ENCODE measurements at regions not wholly inside any gene's neighbourhood (a gene's known extent, or its start where the extent isn't known, plus 50 kb on each side); places are given as distances from the start of the nearest gene placed in this dataset.

DNA sequence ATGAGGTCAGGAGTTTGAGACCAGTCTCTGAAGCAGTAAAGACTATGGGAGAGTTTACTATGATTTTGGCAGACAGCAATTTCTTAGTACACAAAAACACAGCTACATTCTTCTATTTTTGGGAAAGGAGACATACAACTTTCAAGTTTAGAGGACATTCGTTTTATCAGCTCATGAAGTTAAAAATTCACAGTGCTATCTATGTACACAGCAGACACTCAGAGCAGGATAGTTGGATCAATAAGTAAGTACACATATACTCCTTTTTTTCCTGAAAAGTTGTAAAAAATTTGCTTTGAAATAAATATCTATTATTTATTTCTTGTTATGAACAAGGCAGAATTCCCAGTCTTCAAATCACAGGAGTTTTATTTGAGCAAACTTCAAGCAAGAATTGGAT, 159.7 kb downstream of the SERPINI1 start:
- Mint-ChIP-seq H3K4me3 (no peak overlapping the region), H3K9me3 (peaks cover 0 to 2% of the 10 kb centered on the region in 2 experiments; a peak in 1 of 5 replicates), H3K4me1 (peaks cover 5 to 9% of the 10 kb centered on the region in 2 experiments; a peak in 2 of 4 replicates), H3K27ac (no peak overlapping the region), H3K27me3 (ENCODE audit: low read depth) (no peaks in the 10 kb centered on the region), H3K36me3 (ENCODE audit: insufficient read depth in 1 of 3, low read depth in 3 of 3) (no peaks in the 10 kb centered on the region)
- Histone ChIP-seq H2BK12ac (ENCODE audit: insufficient read length, low read depth, low read length) (no peak overlapping the region), H2AK5ac (ENCODE audit: insufficient read length, low read length) (no peak overlapping the region), H2BK20ac (ENCODE audit: low read depth, low read length, poor library complexity, severe bottlenecking) (no peak overlapping the region), H2BK15ac (ENCODE audit: low read depth, low read length) (no peak overlapping the region), H3K56ac (ENCODE audit: insufficient read length, low read depth, low read length) (no peak overlapping the region), H3K9me3 (ENCODE audit: control insufficient read depth, low read depth, low read length) (no peaks in the 10 kb centered on the region), H4K91ac (ENCODE audit: insufficient read length, low read depth, low read length) (no peak overlapping the region), H2BK120ac (ENCODE audit: low read depth, low read length, poor library complexity, severe bottlenecking) (no peak overlapping the region), H4K5ac (ENCODE audit: insufficient read length, low read depth, low read length) (no peak overlapping the region), H3K9ac (ENCODE audit: extremely low read depth, insufficient read length, low read length) (no peak overlapping the region), H3K4ac (ENCODE audit: low read depth, low read length) (no peak overlapping the region), H3K4me2 (ENCODE audit: insufficient read depth, insufficient read length, low read length) (no peak overlapping the region), H2BK5ac (ENCODE audit: insufficient read length, low read length) (no peak overlapping the region), H3K23ac (ENCODE audit: insufficient read length, low read depth, low read length) (no peak overlapping the region), H3K27ac (ENCODE audit: insufficient read length, low read depth, low read length) (no peak overlapping the region), H3K27me3 (ENCODE audit: insufficient read depth, low read length) (no peaks in the 10 kb centered on the region), H3K4me1 (ENCODE audit: insufficient read depth, low read length) (no peaks in the 10 kb centered on the region), H3K14ac (ENCODE audit: insufficient read depth, low read length) (no peak overlapping the region), H3K18ac (ENCODE audit: insufficient read length, low read depth, low read length) (no peak overlapping the region), H4K20me1 (ENCODE audit: control insufficient read depth, insufficient read depth, insufficient read length) (no peaks in the 10 kb centered on the region), H3T11ph (ENCODE audit: low read length) (no peak overlapping the region), H3K79me2 (ENCODE audit: insufficient read depth, low read length) (no peaks in the 10 kb centered on the region), H3K79me1 (ENCODE audit: insufficient read depth, low read depth, low read length, poor library complexity, severe bottlenecking) (no peaks in the 10 kb centered on the region), H3K23me2 (ENCODE audit: insufficient read length, low read depth, low read length, poor library complexity, severe bottlenecking) (no peaks in the 10 kb centered on the region), H2AFZ (ENCODE audit: low read length) (no peak overlapping the region), H4K8ac (replicated peaks; ENCODE audit: insufficient read length, low read depth, low read length) (no peak overlapping the region)
- TF ChIP-seq, protein P1, sequence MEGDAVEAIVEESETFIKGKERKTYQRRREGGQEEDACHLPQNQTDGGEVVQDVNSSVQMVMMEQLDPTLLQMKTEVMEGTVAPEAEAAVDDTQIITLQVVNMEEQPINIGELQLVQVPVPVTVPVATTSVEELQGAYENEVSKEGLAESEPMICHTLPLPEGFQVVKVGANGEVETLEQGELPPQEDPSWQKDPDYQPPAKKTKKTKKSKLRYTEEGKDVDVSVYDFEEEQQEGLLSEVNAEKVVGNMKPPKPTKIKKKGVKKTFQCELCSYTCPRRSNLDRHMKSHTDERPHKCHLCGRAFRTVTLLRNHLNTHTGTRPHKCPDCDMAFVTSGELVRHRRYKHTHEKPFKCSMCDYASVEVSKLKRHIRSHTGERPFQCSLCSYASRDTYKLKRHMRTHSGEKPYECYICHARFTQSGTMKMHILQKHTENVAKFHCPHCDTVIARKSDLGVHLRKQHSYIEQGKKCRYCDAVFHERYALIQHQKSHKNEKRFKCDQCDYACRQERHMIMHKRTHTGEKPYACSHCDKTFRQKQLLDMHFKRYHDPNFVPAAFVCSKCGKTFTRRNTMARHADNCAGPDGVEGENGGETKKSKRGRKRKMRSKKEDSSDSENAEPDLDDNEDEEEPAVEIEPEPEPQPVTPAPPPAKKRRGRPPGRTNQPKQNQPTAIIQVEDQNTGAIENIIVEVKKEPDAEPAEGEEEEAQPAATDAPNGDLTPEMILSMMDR (conservative IDR thresholded peaks at IDR 0.05) = no peak
- WGBS (ENCODE audit: extremely low coverage, insufficient read length, low lambda C conversion rate) = no CpG with 5 or more reads among the region's 1 CpG
- no peak for DNase-seq

Data from H9 (cell line).